Vagina (tissue), 2 donors: ENCODE measurements at regions not wholly inside any gene's neighbourhood (a gene's known extent, or its start where the extent isn't known, plus 50 kb on each side); places are given as distances from the start of the nearest gene placed in this dataset.

Experiments used
- POLR2A ChIP-seq, 2 donors: fragments of 450-650 bp; IDR thresholded peaks; one replicate each; pipeline ENCODE4 v1.6.1; 2017; ENCODE audit warnings: antibody characterized with exemption in 2 of 2, mild to moderate bottlenecking in 2 of 2, moderate library complexity in 2 of 2
- TF ChIP-seq, protein P1 (sequence below), 3 experiments: fragments of 450-650 bp in 2 of 3; fragments of 200-600 bp in 1 of 3; sonication (generic) in 1 of 3; IDR thresholded peaks; one replicate each; pipeline ENCODE4 v1.5.1; 2017 to 2019; ENCODE audit warnings: antibody characterized with exemption in 3 of 3, mild to moderate bottlenecking in 2 of 3, moderate library complexity in 2 of 3

DNA sequence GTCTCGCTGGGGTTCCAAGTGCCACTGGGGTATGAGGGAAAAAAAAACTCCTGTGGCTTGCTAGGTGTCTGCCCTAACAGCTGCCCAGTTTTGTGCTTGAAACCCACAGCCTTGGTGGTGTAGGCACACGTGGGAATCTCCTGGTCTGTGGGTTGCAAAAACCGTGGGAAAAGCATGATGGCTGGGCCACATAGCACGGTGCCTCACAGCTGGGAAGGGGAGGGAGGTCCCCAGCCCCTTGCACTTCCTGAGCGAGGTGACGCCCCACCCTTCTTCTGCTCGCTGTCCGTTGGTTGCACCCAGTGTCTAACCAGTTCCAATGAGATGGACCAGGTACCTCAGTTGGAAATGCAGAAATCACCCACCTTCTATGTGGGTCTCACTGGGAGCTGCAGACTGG is 144.3 kb downstream of the KBTBD8 start:
- TF ChIP-seq POLR2A (IDR thresholded peaks at IDR 0.05): no peak
- TF ChIP-seq, protein P1, sequence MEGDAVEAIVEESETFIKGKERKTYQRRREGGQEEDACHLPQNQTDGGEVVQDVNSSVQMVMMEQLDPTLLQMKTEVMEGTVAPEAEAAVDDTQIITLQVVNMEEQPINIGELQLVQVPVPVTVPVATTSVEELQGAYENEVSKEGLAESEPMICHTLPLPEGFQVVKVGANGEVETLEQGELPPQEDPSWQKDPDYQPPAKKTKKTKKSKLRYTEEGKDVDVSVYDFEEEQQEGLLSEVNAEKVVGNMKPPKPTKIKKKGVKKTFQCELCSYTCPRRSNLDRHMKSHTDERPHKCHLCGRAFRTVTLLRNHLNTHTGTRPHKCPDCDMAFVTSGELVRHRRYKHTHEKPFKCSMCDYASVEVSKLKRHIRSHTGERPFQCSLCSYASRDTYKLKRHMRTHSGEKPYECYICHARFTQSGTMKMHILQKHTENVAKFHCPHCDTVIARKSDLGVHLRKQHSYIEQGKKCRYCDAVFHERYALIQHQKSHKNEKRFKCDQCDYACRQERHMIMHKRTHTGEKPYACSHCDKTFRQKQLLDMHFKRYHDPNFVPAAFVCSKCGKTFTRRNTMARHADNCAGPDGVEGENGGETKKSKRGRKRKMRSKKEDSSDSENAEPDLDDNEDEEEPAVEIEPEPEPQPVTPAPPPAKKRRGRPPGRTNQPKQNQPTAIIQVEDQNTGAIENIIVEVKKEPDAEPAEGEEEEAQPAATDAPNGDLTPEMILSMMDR (IDR thresholded peaks at IDR 0.05): no peak
